LNCaP clone FGC (cell line): ENCODE measurements at regions not wholly inside any gene's neighbourhood (a gene's known extent, or its start where the extent isn't known, plus 50 kb on each side); places are given as distances from the start of the nearest gene placed in this dataset.

ENCODE experiments used
- DNase-seq: peaks from one replicate; pipeline ENCODE4 v3.0.0-alpha.2; 2011; ENCODE audit warnings: low read depth
- H3K4me3 ChIP-seq: 2 replicates; pipeline ENCODE4 v1.5.1; 2011; ENCODE audit warnings: mild to moderate bottlenecking, low read depth, low read length, control low read depth
- TF ChIP-seq, protein P1 (sequence below): IDR thresholded peaks from 2 replicates; pipeline ENCODE4 v1.5.1; 2012; ENCODE audit warnings: mild to moderate bottlenecking; ENCODE audit not compliant: control insufficient read depth, insufficient read depth; ENCODE audit errors: extremely low read depth

GRCh38 chr3:76933245-76933644 lies 106.7 kb upstream of the ROBO2 start:
- DNase-seq: no peak
- H3K4me3 ChIP-seq: no peak overlapping the region
- TF ChIP-seq, protein P1, sequence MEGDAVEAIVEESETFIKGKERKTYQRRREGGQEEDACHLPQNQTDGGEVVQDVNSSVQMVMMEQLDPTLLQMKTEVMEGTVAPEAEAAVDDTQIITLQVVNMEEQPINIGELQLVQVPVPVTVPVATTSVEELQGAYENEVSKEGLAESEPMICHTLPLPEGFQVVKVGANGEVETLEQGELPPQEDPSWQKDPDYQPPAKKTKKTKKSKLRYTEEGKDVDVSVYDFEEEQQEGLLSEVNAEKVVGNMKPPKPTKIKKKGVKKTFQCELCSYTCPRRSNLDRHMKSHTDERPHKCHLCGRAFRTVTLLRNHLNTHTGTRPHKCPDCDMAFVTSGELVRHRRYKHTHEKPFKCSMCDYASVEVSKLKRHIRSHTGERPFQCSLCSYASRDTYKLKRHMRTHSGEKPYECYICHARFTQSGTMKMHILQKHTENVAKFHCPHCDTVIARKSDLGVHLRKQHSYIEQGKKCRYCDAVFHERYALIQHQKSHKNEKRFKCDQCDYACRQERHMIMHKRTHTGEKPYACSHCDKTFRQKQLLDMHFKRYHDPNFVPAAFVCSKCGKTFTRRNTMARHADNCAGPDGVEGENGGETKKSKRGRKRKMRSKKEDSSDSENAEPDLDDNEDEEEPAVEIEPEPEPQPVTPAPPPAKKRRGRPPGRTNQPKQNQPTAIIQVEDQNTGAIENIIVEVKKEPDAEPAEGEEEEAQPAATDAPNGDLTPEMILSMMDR: no peak

- no peak overlapping the region for H3K4me3 ChIP-seq
- TF ChIP-seq, protein P1: no peak
- DNase-seq: no peak
Measured at GRCh38 chr3:76938962-76939361, 100.9 kb upstream of the ROBO2 start.

- H3K4me3 ChIP-seq: no peak overlapping the region
- TF ChIP-seq, protein P1: no peak
- no peak for DNase-seq
Measured at GRCh38 chr3:76940181-76940770, 99.6 kb upstream of the ROBO2 start.

DNA sequence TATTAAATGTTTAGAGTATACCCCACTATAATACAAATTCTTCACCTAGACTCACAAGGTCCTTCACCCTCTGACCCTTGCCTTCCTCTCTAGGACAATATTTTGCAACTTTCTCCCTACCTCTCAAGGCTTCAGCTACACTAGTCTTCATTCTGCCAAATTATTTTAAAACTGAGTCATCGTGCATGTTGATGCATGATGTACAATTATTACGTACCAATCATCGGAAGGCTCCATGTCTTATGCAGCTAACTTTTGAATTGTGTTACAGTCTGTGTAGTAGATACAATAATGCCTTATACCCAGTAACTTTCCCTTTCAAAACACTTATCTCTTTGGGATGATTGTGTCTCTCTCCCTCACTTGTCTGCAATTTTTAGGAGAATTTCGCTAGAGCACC lies 98.5 kb upstream of the ROBO2 start:
- no peak overlapping the region for H3K4me3 ChIP-seq
- TF ChIP-seq, protein P1: no peak
- DNase-seq: no peak

DNA sequence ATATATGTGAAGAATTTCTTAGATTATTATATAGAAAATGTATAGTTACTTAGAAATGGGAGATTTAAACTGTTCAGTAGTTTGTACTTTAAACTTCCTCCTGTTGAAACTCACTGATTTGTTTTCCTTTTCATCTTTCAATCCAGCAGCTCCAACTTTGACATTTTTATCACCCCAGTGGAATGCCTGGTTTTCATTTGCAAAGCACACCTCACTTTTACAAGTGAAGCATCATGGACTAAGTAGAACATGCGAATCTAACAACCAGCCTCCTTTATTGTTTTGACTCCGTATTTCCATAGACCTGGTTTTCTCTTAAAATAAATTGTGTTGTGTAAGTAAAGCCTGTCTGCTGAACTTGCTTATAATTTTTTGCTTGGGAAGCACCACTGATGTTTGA lies 97.8 kb upstream of the ROBO2 start:
- H3K4me3 ChIP-seq: no peak overlapping the region
- TF ChIP-seq, protein P1: no peak
- DNase-seq: no peak

DNA sequence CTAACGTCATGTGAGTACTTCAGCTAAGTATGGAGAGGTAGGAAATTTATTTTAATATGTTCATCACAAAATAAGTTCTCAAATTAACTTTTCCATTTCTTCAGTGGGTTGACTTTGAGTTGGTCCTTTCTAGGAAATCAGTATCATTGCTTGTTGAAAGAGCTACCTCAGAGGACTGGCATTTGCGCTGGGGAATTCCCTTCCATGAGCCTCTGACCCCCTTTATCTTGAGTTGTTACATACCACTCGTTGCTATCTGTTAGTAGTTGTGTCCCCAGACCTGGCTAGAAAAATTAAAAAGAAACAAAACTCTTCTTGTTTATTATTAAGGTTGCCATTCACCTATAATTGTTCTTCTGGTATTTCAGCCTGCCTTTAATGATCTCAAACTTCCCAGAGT lies 96.8 kb upstream of the ROBO2 start:
- no peak for DNase-seq
- no peak overlapping the region for H3K4me3 ChIP-seq
- TF ChIP-seq, protein P1: no peak

- TF ChIP-seq, protein P1: no peak
- no peak overlapping the region for H3K4me3 ChIP-seq
- DNase-seq: no peak
Measured at GRCh38 chr3:76943671-76944070, 96.2 kb upstream of the ROBO2 start.
